GM10266 (cell line): ENCODE measurements at regions not wholly inside any gene's neighbourhood (a gene's known extent, or its start where the extent isn't known, plus 50 kb on each side); places are given as distances from the start of the nearest gene placed in this dataset.

Source experiments
- DNase-seq: peaks from one replicate; pipeline ENCODE4 v3.0.0; 2012; ENCODE audit errors: extremely low spot score
- CTCF ChIP-seq: IDR thresholded peaks from 2 replicates; pipeline ENCODE4 v1.5.1; 2012; ENCODE audit warnings: mild to moderate bottlenecking, low read depth; ENCODE audit not compliant: control insufficient read depth, insufficient read depth; ENCODE audit errors: missing control alignments

- no peak for TF ChIP-seq CTCF
- DNase-seq = no peak
Measured at GRCh38 chr14:97536421-97536820, 739.2 kb downstream of the VRK1 start.

- TF ChIP-seq CTCF = no peak
- DNase-seq = no peak
Measured at GRCh38 chr14:97538749-97539410, 741.7 kb downstream of the VRK1 start.

GRCh38 chr14:97539411-97539795, 742.2 kb downstream of the VRK1 start:
- no peak for TF ChIP-seq CTCF
- no peak for DNase-seq

GRCh38 chr14:97539884-97540283, 742.7 kb downstream of the VRK1 start:
- DNase-seq = no peak
- TF ChIP-seq CTCF = no peak

GRCh38 chr14:97543221-97543620, 746.0 kb downstream of the VRK1 start:
- no peak for TF ChIP-seq CTCF
- DNase-seq = no peak

GRCh38 chr14:97543816-97544215, 746.6 kb downstream of the VRK1 start:
- no peak for DNase-seq
- TF ChIP-seq CTCF = no peak

GRCh38 chr14:97544571-97544970, 747.4 kb downstream of the VRK1 start:
- no peak for DNase-seq
- TF ChIP-seq CTCF = no peak
